ENCODE measurements at regions not wholly inside any gene's neighbourhood (a gene's known extent, or its start where the extent isn't known, plus 50 kb on each side); places are given as distances from the start of the nearest gene placed in this dataset.
"Not testable (repeated sequence)": the region's sequence is repeated elsewhere in the genome, so short reads cannot be mapped to it uniquely, and the experiment has no call there.

DNA sequence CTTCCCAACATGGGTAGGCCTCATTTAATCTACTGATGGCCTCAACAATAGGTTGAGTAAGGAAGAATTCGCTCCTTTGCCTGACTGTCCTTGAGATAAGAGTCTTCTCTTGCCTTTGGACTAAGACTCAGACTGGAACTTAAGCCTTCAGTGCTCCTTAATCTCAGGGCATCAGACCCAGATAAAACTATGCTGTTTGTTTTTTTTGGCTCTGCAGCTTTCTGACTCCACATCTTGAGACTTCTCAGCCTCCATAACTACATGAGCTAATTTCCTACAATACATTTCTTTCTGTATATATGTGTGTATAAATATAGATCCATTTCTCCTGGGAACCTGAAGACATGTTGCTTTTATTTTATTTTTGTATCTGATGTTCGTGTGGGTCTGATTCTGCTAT, 1470.7 kb upstream of the PRMT6 start:
- no peak for DNase-seq (ENCODE audit: low spot score)
- TF ChIP-seq, protein P1, sequence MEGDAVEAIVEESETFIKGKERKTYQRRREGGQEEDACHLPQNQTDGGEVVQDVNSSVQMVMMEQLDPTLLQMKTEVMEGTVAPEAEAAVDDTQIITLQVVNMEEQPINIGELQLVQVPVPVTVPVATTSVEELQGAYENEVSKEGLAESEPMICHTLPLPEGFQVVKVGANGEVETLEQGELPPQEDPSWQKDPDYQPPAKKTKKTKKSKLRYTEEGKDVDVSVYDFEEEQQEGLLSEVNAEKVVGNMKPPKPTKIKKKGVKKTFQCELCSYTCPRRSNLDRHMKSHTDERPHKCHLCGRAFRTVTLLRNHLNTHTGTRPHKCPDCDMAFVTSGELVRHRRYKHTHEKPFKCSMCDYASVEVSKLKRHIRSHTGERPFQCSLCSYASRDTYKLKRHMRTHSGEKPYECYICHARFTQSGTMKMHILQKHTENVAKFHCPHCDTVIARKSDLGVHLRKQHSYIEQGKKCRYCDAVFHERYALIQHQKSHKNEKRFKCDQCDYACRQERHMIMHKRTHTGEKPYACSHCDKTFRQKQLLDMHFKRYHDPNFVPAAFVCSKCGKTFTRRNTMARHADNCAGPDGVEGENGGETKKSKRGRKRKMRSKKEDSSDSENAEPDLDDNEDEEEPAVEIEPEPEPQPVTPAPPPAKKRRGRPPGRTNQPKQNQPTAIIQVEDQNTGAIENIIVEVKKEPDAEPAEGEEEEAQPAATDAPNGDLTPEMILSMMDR (IDR thresholded peaks at IDR 0.05; ENCODE audit: borderline replicate concordance, control extremely low read depth, extremely low read depth, insufficient read depth, missing control alignments) = no peak
- in situ Hi-C loops (cut with MboI; ENCODE audit: low sequenced_read_pairs, unreplicated experiment) = no loop called here

DNA sequence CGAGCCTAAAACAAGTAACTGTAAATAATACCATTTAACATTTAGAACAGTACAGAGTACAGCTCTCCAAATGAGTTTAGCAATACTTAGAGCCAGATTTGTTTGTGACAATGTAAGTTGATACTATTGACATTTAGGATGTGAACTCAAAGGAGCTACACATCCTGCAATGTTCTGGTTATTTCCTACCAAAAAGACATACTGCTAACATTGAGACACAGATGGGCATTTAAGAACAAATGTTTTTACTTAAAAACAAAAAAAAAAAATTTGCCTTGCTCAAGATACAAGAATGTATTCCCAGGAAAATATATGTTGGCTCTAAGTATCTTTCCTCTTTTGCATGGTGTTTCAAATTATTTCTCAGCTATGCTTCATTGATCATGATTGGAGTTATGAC, 1464.8 kb upstream of the PRMT6 start:
- no peak for DNase-seq (ENCODE audit: low spot score)
- TF ChIP-seq, protein P1 (IDR thresholded peaks at IDR 0.05; ENCODE audit: borderline replicate concordance, control extremely low read depth, extremely low read depth, insufficient read depth, missing control alignments) = no peak
- in situ Hi-C loops (cut with MboI; ENCODE audit: low sequenced_read_pairs, unreplicated experiment) = no loop called here

DNA sequence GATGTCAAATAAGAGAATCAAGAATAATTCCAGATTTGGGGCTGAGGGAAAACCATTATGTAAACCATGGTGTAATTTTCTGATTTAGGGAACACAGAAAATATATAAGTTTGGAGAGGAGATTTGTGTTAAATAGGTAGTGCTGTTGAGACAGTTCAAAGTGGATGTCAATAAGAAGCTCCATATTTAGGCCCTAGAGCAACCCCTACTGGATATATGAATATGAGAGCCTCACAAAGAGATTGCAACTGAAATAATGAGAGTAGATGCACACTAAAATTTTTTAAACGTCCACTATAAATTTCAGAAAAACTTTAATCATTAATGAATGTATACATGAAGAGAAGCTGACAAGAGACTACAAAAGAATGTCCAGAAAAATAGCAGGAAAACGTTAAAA, 1447.8 kb upstream of the PRMT6 start:
- TF ChIP-seq, protein P1 (IDR thresholded peaks at IDR 0.05; ENCODE audit: borderline replicate concordance, control extremely low read depth, extremely low read depth, insufficient read depth, missing control alignments) = no peak
- in situ Hi-C loops (cut with MboI; ENCODE audit: low sequenced_read_pairs, unreplicated experiment) = no loop called here
- DNase-seq (ENCODE audit: low spot score) = no peak

DNA sequence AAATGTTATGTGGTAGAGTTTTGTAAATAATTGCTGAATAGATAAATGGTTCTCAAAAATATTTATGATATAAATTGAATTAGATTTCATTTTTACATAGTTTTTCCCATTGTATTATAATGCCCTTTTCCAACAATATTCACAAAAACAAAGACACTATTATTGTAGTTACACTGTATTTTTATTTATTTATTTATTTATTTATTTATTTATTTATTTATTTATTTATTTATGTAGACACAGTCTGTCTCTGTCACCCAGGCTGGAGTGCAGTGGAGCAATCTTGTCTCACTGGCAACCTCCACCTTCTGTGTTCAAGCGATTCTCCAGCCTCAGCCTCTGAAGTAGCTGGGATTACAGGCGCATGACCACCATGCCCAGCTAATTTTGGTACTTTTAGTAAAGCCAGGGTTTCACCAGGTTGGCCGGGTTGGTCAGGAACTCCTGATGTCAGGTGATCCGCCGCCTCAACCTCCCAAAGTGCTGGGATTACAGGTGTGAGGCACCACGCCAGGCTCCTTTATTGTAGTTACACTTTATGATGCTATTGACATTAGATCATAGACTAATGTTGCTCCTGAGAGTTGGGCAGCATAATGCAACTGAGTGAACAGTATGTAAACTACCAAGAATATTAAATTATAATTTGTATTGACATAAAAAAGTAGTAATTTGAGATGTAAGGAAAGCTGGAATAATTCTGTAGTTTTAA, 1430.0 kb upstream of the PRMT6 start:
- TF ChIP-seq, protein P1 (IDR thresholded peaks at IDR 0.05; ENCODE audit: borderline replicate concordance, control extremely low read depth, extremely low read depth, insufficient read depth, missing control alignments) = no peak
- no peak for DNase-seq (ENCODE audit: low spot score)
- in situ Hi-C loops (cut with MboI; ENCODE audit: low sequenced_read_pairs, unreplicated experiment) = no loop called here

DNA sequence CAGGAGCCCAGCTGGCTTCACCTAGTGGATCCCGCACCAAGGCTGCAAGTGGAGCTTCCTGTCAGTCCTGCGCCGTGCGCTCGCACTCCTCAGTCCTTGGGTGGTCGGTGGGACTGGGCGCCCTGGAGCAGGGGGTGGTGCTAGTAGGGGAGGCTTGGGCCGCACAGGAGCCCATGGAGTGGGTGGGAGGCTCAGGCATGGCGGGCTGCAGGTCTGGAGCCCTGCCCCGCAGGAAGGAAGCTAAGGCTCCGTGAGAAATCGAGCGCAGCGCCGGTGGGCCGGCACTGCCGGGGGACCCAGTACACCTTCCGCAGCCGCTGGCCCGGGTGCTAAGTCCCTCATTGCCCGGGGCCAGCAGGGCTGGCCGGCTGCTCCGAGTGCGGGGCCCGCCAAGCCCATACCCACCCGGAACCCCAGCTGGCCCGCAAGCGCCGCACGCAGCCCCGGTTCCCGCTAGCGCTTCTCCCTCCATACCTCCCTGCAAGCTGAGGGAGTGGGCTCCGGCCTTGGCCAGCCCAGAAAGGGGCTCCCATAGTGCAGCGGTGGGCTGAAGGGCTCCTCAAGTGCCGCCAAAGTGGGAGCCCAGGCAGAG, 1425.2 kb upstream of the PRMT6 start:
- in situ Hi-C loops (cut with MboI; ENCODE audit: low sequenced_read_pairs, unreplicated experiment); DNase-seq (ENCODE audit: low spot score): not testable (repeated sequence)

DNA sequence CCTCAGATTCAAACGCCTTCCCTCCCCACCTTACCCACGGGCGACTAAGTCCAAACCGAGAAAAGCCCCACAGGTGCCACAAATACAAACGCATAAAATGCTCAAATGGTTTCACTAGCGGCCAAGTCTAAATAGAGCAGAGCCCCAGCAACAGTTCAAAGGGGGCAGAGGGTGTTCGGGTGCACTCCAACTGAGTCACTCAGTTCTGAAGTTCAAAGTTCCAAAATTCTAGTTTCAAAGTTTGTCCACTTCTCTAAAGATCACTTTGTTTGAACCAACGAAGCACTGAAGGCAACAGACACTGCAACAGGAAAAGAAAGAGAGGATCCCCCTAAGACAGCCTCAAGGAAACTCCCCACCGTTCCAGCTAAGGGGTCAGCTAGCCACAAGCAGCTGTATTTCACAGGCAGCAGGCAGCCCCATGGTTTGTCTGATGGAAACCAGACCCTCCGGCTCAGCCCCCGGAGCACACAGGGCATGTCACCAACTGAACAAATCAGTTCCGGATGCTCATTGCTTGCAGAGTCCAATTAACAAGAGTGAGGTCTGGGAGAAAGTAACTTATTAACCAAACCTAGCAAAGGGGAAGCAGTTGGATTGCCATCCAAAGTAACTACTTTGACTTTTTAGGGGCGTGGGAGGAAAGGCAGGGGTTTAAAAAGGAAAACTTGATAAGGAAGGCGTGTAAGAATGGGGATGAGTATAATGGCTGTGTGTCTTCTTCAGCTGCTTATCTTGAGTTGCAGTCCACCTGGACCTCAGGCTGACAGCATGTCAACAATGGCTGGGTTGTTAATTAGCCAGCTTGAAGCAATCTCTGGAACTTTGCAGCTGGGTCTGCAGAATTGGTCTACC, 1423.9 kb upstream of the PRMT6 start:
- TF ChIP-seq, protein P1 (IDR thresholded peaks at IDR 0.05; ENCODE audit: borderline replicate concordance, control extremely low read depth, extremely low read depth, insufficient read depth, missing control alignments) = no peak
- DNase-seq (ENCODE audit: low spot score) = no peak
- in situ Hi-C loops (cut with MboI; ENCODE audit: low sequenced_read_pairs, unreplicated experiment) = no loop called here

DNA sequence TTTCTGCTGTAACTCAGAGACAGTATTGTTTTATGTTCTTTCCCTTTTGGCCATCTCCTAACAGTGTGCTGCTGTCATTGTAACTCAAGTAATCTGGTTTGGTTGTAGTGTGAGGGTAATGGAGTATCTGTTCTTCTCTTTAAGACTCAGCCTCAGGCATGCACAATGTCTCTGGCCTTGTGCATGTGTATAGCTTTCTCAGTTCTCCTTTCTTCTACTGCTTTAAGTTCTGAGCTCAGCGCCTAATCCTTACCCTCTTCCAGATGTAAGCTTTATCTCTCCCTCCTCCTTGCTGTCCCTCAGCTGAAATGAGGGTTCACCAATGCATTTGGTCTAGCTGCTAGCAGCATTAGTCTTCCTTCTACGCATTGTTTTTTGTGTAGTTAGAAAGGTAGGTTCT, 1420.4 kb upstream of the PRMT6 start:
- DNase-seq (ENCODE audit: low spot score) = no peak
- in situ Hi-C loops (cut with MboI; ENCODE audit: low sequenced_read_pairs, unreplicated experiment) = no loop called here

More for the DNA sequence above, 1420.4 kb upstream of the PRMT6 start:
- TF ChIP-seq, protein P1 (IDR thresholded peaks at IDR 0.05; ENCODE audit: borderline replicate concordance, control extremely low read depth, extremely low read depth, insufficient read depth, missing control alignments) = no peak

Data from GM13976 (cell line).